WERI-Rb-1 (cell line): ENCODE measurements at regions not wholly inside any gene's neighbourhood (a gene's known extent, or its start where the extent isn't known, plus 50 kb on each side); places are given as distances from the start of the nearest gene placed in this dataset.

Experiments used
- DNase-seq: peaks from one replicate; pipeline ENCODE4 v3.0.0-alpha.2; 2020
- H3K27ac ChIP-seq: fragments of 250-450 bp; sonication (Bioruptor Pico); 2 replicates; pipeline ENCODE4 v1.5.1; 2020; ENCODE audit warnings: mild to moderate bottlenecking, moderate library complexity
- H3K27me3 ChIP-seq: fragments of 250-450 bp; sonication (Bioruptor Pico); 2 replicates; pipeline ENCODE4 v1.5.1; 2021; ENCODE audit warnings: mild to moderate bottlenecking, low read depth, moderate library complexity; ENCODE audit not compliant: insufficient read depth, severe bottlenecking
- H3K36me3 ChIP-seq: fragments of 250-450 bp; sonication (Bioruptor Pico); 2 replicates; pipeline ENCODE4 v1.5.1; 2020; ENCODE audit warnings: mild to moderate bottlenecking, moderate library complexity
- H3K4me3 ChIP-seq: 2 replicates; pipeline ENCODE4 v1.5.1; 2011; ENCODE audit warnings: low read depth, mild to moderate bottlenecking, control low read depth, low read length
- H3K9me3 ChIP-seq: fragments of 250-450 bp; sonication (Bioruptor Pico); 2 replicates; pipeline ENCODE4 v1.5.1; 2021; ENCODE audit warnings: mild to moderate bottlenecking, moderate library complexity; ENCODE audit not compliant: severe bottlenecking
- TF ChIP-seq, protein P1 (sequence below): IDR thresholded peaks from 2 replicates; pipeline ENCODE4 v1.5.1; 2011; ENCODE audit warnings: low read depth, mild to moderate bottlenecking, control low read depth, inconsistent platforms, low read length

GRCh38 chr5:165626161-165626560 lies 2120.7 kb downstream of the MAT2B start:
- TF ChIP-seq, protein P1, sequence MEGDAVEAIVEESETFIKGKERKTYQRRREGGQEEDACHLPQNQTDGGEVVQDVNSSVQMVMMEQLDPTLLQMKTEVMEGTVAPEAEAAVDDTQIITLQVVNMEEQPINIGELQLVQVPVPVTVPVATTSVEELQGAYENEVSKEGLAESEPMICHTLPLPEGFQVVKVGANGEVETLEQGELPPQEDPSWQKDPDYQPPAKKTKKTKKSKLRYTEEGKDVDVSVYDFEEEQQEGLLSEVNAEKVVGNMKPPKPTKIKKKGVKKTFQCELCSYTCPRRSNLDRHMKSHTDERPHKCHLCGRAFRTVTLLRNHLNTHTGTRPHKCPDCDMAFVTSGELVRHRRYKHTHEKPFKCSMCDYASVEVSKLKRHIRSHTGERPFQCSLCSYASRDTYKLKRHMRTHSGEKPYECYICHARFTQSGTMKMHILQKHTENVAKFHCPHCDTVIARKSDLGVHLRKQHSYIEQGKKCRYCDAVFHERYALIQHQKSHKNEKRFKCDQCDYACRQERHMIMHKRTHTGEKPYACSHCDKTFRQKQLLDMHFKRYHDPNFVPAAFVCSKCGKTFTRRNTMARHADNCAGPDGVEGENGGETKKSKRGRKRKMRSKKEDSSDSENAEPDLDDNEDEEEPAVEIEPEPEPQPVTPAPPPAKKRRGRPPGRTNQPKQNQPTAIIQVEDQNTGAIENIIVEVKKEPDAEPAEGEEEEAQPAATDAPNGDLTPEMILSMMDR: no peak
- H3K9me3 ChIP-seq: no peaks in the 10 kb centered on the region
- no peak for DNase-seq
- H3K4me3 ChIP-seq: no peak overlapping the region
- H3K36me3 ChIP-seq: no peaks in the 10 kb centered on the region
- H3K27ac ChIP-seq: no peak overlapping the region
- H3K27me3 ChIP-seq: no peaks in the 10 kb centered on the region

DNA sequence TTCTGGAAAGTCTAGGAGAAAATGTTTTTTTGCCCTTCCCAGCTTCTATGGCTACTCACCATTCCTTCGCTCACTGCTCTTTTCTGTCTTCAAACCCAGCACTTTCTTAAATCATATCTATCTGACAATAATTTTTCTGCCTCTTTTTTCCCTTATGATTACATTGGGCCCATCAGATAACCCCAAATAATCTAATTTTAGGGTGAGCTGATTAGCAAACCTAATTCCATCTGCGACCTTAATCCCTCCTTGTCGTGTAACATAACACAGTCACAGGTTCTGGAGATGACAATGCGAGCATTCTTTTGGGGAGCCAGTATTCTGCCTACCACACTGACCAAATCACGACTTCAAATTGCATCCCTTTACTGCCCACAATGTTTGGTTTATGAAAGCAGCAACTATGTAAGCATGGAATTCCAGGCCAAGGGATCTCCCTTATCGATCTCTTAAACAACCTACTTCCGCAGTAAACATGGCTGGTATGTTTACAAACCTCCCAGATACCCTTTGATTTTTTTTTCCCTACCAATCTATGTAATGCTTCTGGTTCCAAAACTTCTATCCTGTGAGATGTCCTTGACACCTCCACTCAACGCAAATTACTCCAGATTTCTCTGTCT lies 2122.2 kb downstream of the MAT2B start:
- Histone ChIP-seq H3K9me3 (no peaks in the 10 kb centered on the region), H3K36me3 (no peaks in the 10 kb centered on the region), H3K27ac (no peak overlapping the region), H3K27me3 (no peaks in the 10 kb centered on the region), H3K4me3 (no peak overlapping the region)
- no peak for DNase-seq
- TF ChIP-seq, protein P1: no peak

- peak; percentile 61 for DNase-seq
- no peak overlapping the region for H3K4me3 ChIP-seq
- no peak overlapping the region for H3K27ac ChIP-seq
- no peaks in the 10 kb centered on the region for H3K36me3 ChIP-seq
- no peaks in the 10 kb centered on the region for H3K9me3 ChIP-seq
- no peaks in the 10 kb centered on the region for H3K27me3 ChIP-seq
- TF ChIP-seq, protein P1: peak; percentile 75
These were observed 2124.9 kb downstream of the MAT2B start for GRCh38 chr5:165630261-165630778.

DNA sequence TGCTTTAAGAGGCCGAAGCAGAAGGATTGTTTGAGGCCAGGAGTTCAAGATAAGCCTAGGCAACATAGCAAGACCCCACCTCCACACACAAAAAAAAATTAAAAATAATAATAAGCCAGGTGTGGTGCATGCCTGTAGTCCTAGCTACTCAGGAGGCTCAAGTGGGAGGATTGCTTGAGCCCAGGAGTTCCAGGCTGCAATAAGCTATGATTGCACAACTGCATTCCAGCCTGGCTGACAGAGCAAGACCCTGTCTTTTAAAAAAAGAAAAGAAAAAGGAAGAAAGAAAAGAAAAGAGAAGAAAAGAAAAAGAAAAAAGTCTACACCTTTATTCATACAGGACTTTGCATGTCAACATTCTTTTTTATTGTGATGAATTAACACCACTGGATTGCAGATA lies 2125.8 kb downstream of the MAT2B start:
- no peaks in the 10 kb centered on the region for H3K27me3 ChIP-seq
- H3K27ac ChIP-seq: no peak overlapping the region
- H3K36me3 ChIP-seq: no peaks in the 10 kb centered on the region
- no peaks in the 10 kb centered on the region for H3K9me3 ChIP-seq
- no peak for DNase-seq
- TF ChIP-seq, protein P1: no peak
- no peak overlapping the region for H3K4me3 ChIP-seq

GRCh38 chr5:165642366-165642765 lies 2136.9 kb downstream of the MAT2B start:
- Histone ChIP-seq H3K27ac (no peak overlapping the region), H3K9me3 (no peaks in the 10 kb centered on the region), H3K4me3 (no peak overlapping the region), H3K27me3 (no peaks in the 10 kb centered on the region), H3K36me3 (no peaks in the 10 kb centered on the region)
- TF ChIP-seq, protein P1: no peak
- DNase-seq: no peak
